Sigmoid colon (tissue), 6 donors: ENCODE measurements at regions not wholly inside any gene's neighbourhood (a gene's known extent, or its start where the extent isn't known, plus 50 kb on each side); places are given as distances from the start of the nearest gene placed in this dataset.
A peak's percentile ranks its signal among the peaks of the same experiment; 100 is the strongest.

ENCODE experiments used
- DNase-seq: peaks from one replicate; pipeline ENCODE4 v3.0.0-alpha.2; 2019
- H3K27ac ChIP-seq, 4 donors: fragments of 200-600 bp; sonication (generic); one replicate each; pipeline ENCODE4 v1.5.1; 2016 to 2019; ENCODE audit warnings: mild to moderate bottlenecking in 1 of 4
- H3K27me3 ChIP-seq, 3 donors: fragments of 200-600 bp; sonication (generic); one replicate each; pipeline ENCODE4 v1.5.1; 2019; ENCODE audit warnings: mild to moderate bottlenecking in 1 of 3
- H3K36me3 ChIP-seq, 4 donors: fragments of 200-600 bp; sonication (generic); one replicate each; pipeline ENCODE4 v1.5.1; 2016 to 2019
- H3K4me1 ChIP-seq, 4 donors: fragments of 200-600 bp; sonication (generic); one replicate each; pipeline ENCODE4 v1.5.1; 2017 to 2019
- H3K4me3 ChIP-seq, 4 donors: fragments of 200-600 bp; sonication (generic); one replicate each; pipeline ENCODE4 v1.5.1; 2017 to 2019; ENCODE audit warnings: mild to moderate bottlenecking in 2 of 4, moderate library complexity in 1 of 4
- H3K9me3 ChIP-seq, 4 donors: fragments of 200-600 bp in 3 of 4; sonication (generic) in 3 of 4; one replicate each; pipeline versions ENCODE4 v1.5.1 to v1.6.1; 2013 to 2019
- EP300 ChIP-seq, 4 donors: sonication (generic); formaldehyde crosslinking; IDR thresholded peaks; one replicate each; pipeline ENCODE4 v1.6.1; 2017; ENCODE audit warnings: antibody characterized with exemption in 4 of 4
- POLR2A ChIP-seq, 2 donors: fragments of 450-650 bp; IDR thresholded peaks; one replicate each; pipeline ENCODE4 v1.6.1; 2016; ENCODE audit warnings: antibody characterized with exemption in 2 of 2, mild to moderate bottlenecking in 2 of 2, moderate library complexity in 2 of 2
- POLR2AphosphoS5 ChIP-seq, 4 donors: sonication (generic); formaldehyde crosslinking; IDR thresholded peaks; one replicate each; pipeline ENCODE4 v1.6.1; 2017; ENCODE audit warnings: antibody characterized with exemption in 4 of 4
- WGBS, 2 donors: extraction: QIAGEN DNeasy Blood & Tissue Kit; methylation state at CpG; one replicate each; pipeline ENCODE4 v1.1.7; 2013; 5-methylcytosine and 5-hydroxymethylcytosine counted together
- intact Hi-C: fragments of 100-400 bp; cut with DNase I; formaldehyde crosslinking; loops from one replicate; pipeline ENCODE4 v1.15.1; 2023
- TF ChIP-seq, protein P1 (sequence below), 4 experiments: fragments of 450-650 bp in 3 of 4; fragments of 200-600 bp in 1 of 4; IDR thresholded peaks; one replicate each; pipeline ENCODE4 v1.5.1; 2016 to 2019; ENCODE audit warnings: antibody characterized with exemption in 4 of 4, mild to moderate bottlenecking in 3 of 4, moderate library complexity in 2 of 4
- donor health status: healthy with polysubstance abuse.
- donor health status: healthy.

DNA sequence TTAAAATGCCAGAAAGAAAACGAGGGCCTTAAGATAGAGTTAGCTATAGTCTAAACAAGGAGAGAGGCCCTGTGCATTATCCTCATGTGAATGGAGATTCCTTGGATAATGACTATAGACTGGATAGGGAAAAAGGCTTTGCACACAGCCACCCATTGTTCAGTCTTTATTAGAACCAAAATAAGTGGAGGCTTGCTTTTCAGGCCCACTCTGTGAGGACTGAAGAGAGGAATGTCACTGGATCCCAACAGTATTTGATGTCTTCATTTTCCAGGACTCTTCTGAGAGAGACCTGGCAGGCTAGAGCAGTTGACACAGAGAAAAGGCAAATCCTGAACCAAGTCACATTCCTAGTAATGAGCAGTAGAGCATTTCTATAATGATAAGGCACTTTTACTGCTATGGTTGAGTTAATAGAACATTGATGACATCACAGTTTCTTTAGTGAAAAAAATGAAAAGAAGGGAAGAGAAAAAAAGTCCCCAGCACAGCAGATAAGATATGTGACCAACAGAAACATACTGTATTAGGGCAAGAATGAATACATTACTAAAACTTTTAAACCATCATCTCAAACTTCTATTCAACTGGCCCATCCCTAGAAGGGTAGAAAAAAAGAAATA is 315.1 kb downstream of the EPHA7 start:
- H3K9me3 ChIP-seq: no peaks in the 10 kb centered on the region
- TF ChIP-seq, protein P1, sequence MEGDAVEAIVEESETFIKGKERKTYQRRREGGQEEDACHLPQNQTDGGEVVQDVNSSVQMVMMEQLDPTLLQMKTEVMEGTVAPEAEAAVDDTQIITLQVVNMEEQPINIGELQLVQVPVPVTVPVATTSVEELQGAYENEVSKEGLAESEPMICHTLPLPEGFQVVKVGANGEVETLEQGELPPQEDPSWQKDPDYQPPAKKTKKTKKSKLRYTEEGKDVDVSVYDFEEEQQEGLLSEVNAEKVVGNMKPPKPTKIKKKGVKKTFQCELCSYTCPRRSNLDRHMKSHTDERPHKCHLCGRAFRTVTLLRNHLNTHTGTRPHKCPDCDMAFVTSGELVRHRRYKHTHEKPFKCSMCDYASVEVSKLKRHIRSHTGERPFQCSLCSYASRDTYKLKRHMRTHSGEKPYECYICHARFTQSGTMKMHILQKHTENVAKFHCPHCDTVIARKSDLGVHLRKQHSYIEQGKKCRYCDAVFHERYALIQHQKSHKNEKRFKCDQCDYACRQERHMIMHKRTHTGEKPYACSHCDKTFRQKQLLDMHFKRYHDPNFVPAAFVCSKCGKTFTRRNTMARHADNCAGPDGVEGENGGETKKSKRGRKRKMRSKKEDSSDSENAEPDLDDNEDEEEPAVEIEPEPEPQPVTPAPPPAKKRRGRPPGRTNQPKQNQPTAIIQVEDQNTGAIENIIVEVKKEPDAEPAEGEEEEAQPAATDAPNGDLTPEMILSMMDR (IDR thresholded peaks at IDR 0.05): no peak
- TF ChIP-seq EP300 (IDR thresholded peaks at IDR 0.05) (no peak), POLR2AphosphoS5 (IDR thresholded peaks at IDR 0.05) (no peak), POLR2A (IDR thresholded peaks at IDR 0.05) (no peak)
- no peaks in the 10 kb centered on the region for H3K27me3 ChIP-seq
- intact Hi-C loops: no loop called here
- WGBS, 2 donors: 11 to 35% methylated on average over 1 of the region's 1 CpG
- no peak overlapping the region for H3K4me3 ChIP-seq
- no peaks in the 10 kb centered on the region for H3K4me1 ChIP-seq
- no peak for DNase-seq
- no peaks in the 10 kb centered on the region for H3K36me3 ChIP-seq
- H3K27ac ChIP-seq: peak overlapping the region in 1 of 4 donors; percentile 49

DNA sequence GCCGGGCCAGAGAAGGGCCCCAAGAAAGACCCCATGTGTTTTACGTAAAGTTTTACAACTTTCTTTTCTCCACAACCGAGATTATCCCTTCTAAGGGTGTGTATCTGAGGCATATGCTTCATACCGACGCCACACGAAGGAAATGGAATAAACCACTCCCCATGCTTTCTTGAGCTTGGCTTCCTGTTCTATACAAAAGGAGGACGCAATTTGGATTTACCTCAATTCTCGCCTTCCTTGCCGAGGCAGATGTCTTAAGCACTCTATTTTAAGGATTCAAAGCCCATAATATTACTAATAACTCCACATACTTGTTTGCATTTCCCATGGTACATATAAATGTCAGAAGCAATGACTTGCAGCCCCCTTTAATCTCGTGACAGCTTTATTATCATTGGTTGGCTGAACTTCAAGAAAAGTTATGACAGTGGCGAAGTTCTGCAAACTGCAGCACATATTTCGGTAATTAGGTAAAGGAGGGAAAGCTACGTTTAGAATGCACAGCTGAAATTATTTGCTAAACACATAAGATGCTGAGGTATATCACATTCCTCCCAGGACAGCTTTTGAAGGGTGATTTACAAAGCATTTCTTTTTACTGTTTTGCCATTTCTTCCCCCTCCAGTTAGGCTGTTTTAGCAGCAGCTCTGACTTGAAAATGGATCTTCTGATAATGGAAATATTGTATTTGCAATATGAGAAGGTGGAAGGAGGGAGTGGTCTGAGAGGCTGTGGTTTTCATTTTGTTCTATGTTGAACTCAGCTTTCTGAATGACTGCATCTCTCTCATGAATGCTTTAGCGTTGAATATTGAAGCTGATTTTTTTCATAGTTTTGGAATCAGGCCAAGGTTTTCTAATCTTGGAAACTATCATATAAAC is 330.5 kb downstream of the EPHA7 start:
- 10 to 35% methylated on average over 14 of the region's 14 CpGs for WGBS, 2 donors
- Histone ChIP-seq H3K4me3 (peak overlapping the region in 2 of 4 donors; percentile 14 to 22), H3K9me3 (no peaks in the 10 kb centered on the region), H3K36me3 (no peaks in the 10 kb centered on the region), H3K27me3 (no peaks in the 10 kb centered on the region), H3K27ac (peak overlapping the region in 1 of 4 donors; percentile 59), H3K4me1 (peaks cover 0 to 14% (median 5%) of the 10 kb centered on the region in 4 donors)
- TF ChIP-seq POLR2AphosphoS5 (IDR thresholded peaks at IDR 0.05): no peak
- TF ChIP-seq EP300 (IDR thresholded peaks at IDR 0.05): no peak
- TF ChIP-seq, protein P1 (IDR thresholded peaks at IDR 0.05): no peak
- no peak for TF ChIP-seq POLR2A (IDR thresholded peaks at IDR 0.05)
- no peak for DNase-seq
- intact Hi-C loops: no loop called here

DNA sequence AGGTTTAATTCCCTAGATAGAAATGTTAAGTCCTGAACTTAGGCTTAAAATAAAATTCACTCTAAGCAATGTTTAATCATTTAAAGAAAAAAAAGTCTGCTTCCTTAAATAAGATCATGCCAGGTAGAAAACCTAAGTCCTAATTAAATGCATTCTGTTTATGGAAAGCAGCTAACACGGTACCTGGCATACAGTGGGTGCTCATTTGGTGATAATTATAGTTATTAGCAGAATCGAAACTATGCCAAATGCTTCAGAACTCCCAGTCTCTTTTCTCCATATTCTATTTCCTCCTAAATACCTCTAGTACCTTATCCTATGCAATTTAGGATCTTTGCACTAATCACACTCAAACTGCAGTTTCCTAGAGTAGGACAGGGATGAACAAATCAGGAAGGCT is 331.8 kb downstream of the EPHA7 start:
- Histone ChIP-seq H3K36me3 (no peaks in the 10 kb centered on the region), H3K4me3 (no peak overlapping the region), H3K4me1 (peaks cover 0 to 14% (median 5%) of the 10 kb centered on the region in 4 donors), H3K27ac (peak overlapping the region in 1 of 4 donors; percentile 50), H3K9me3 (no peaks in the 10 kb centered on the region), H3K27me3 (no peaks in the 10 kb centered on the region)
- DNase-seq: no peak
- intact Hi-C loops: no loop called here
- WGBS, 2 donors: 68 to 83% methylated on average over 2 of the region's 2 CpGs
- no peak for TF ChIP-seq POLR2A (IDR thresholded peaks at IDR 0.05)
- TF ChIP-seq EP300 (IDR thresholded peaks at IDR 0.05): no peak
- TF ChIP-seq POLR2AphosphoS5 (IDR thresholded peaks at IDR 0.05): no peak
- TF ChIP-seq, protein P1 (IDR thresholded peaks at IDR 0.05): no peak

DNA sequence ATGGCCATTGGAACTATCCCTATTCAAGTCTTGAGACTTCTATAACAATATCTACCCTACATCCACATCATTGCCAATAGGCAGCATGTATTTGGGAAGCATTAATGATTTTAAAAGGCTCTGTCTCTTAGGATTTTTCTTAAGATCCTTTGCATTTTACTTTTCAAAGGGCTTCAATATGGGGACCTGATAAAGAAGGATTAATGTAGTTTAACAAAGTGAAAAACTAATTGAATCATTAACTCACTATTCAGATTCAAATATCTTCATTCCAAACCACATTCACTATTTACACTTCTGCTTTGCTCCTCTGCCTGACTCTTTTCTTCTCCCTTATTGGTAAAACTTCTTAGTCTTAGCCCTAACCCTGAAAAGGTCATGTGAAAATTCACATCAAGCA is 333.0 kb downstream of the EPHA7 start:
- no peak for DNase-seq
- no peaks in the 10 kb centered on the region for H3K27me3 ChIP-seq
- H3K36me3 ChIP-seq: no peaks in the 10 kb centered on the region
- TF ChIP-seq EP300 (IDR thresholded peaks at IDR 0.05) (no peak), POLR2A (IDR thresholded peaks at IDR 0.05) (no peak), POLR2AphosphoS5 (IDR thresholded peaks at IDR 0.05) (no peak)
- TF ChIP-seq, protein P1 (IDR thresholded peaks at IDR 0.05): no peak
- H3K4me3 ChIP-seq: no peak overlapping the region
- intact Hi-C loops: no loop called here
- H3K27ac ChIP-seq: no peak overlapping the region
- H3K4me1 ChIP-seq: peaks cover 0 to 14% (median 5%) of the 10 kb centered on the region in 4 donors
- H3K9me3 ChIP-seq: no peaks in the 10 kb centered on the region
